DND-41 (cell line): ENCODE measurements at regions not wholly inside any gene's neighbourhood (a gene's known extent, or its start where the extent isn't known, plus 50 kb on each side); places are given as distances from the start of the nearest gene placed in this dataset.

Experiments
- EZH2 ChIP-seq: IDR thresholded peaks from 3 replicates; pipeline ENCODE4 v1.6.1; 2012; ENCODE audit warnings: borderline replicate concordance, low read depth, mild to moderate bottlenecking, moderate library complexity, low read length, inconsistent platforms; ENCODE audit not compliant: severe bottlenecking
- TF ChIP-seq, protein P1 (sequence below): IDR thresholded peaks from 2 replicates; pipeline ENCODE4 v1.5.1; 2012; ENCODE audit warnings: borderline replicate concordance, low read length, moderate library complexity, mild to moderate bottlenecking; ENCODE audit not compliant: poor library complexity, severe bottlenecking; ENCODE audit errors: extremely low read depth

DNA sequence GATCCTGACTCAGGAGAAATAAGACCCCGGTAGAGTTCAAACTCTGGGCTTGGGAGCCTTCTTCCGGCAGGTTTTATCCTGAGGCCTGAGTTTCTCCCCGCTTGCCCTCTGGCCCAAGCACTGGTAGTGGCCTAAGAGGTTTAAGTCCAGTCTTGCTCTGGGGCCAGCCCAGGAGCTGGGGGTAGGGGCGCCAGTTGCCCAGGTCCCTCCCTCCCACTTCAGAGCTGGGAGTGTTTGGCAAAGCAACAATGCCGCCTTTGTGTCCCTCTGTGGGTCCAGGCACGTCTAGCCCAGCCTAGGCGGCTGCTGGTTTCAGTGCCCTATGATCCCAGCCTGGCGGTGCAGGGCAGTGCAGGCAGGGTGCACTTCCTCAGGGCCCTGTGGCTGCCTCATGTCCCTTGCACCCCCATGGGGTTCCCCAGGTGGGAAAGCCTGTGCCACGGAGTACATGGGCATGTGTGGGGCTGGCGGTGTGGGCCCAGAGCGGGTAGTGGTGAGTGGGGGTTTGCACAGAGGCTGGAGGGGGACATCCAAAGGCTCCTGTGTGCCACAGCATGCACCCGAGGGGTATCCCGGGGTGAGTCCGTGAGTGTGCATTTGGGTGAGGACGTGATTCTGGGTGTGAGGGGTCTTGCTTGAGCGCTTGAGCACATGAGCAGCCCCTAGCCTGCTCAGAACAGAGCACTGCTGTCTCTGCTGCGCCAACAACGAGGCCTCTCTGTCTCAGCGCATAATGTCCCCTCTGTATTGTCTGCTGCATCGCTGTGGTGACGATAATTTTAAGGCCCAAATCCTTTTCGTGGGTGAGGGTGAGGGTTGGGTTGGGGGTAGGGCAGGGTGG, 61.7 kb upstream of the PSD2 start:
- TF ChIP-seq, protein P1, sequence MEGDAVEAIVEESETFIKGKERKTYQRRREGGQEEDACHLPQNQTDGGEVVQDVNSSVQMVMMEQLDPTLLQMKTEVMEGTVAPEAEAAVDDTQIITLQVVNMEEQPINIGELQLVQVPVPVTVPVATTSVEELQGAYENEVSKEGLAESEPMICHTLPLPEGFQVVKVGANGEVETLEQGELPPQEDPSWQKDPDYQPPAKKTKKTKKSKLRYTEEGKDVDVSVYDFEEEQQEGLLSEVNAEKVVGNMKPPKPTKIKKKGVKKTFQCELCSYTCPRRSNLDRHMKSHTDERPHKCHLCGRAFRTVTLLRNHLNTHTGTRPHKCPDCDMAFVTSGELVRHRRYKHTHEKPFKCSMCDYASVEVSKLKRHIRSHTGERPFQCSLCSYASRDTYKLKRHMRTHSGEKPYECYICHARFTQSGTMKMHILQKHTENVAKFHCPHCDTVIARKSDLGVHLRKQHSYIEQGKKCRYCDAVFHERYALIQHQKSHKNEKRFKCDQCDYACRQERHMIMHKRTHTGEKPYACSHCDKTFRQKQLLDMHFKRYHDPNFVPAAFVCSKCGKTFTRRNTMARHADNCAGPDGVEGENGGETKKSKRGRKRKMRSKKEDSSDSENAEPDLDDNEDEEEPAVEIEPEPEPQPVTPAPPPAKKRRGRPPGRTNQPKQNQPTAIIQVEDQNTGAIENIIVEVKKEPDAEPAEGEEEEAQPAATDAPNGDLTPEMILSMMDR = no peak
- TF ChIP-seq EZH2 = no peak
